Esophagus squamous epithelium (tissue), 5 donors: ENCODE measurements at regions not wholly inside any gene's neighbourhood (a gene's known extent, or its start where the extent isn't known, plus 50 kb on each side); places are given as distances from the start of the nearest gene placed in this dataset.

Source experiments
- DNase-seq: peaks from one replicate; lab custom pipeline; 2025; lab: John Stamatoyannopoulos, UW
- H3K27ac ChIP-seq, 4 donors: fragments of 200-600 bp; sonication (generic); one replicate each; pipeline ENCODE4 v1.5.1; 2016 to 2019; ENCODE audit warnings: mild to moderate bottlenecking in 1 of 4
- H3K27me3 ChIP-seq, 4 donors: fragments of 200-600 bp; sonication (generic); 1 replicate in 3 of 4; 2 replicates in 1 of 4; pipeline versions ENCODE4 v1.5.1 to v1.6.0; 2017 to 2021; ENCODE audit warnings: antibody characterized with exemption in 1 of 4
- H3K36me3 ChIP-seq, 3 donors: fragments of 200-600 bp; sonication (generic); one replicate each; pipeline ENCODE4 v1.5.1; 2016 to 2019
- H3K4me1 ChIP-seq, 3 donors: fragments of 200-600 bp; sonication (generic); one replicate each; pipeline ENCODE4 v1.5.1; 2017 to 2019
- H3K4me3 ChIP-seq, 4 donors: fragments of 200-600 bp; sonication (generic); 1 replicate in 3 of 4; 2 replicates in 1 of 4; pipeline ENCODE4 v1.5.1; 2016 to 2019; ENCODE audit warnings: mild to moderate bottlenecking in 2 of 4, moderate library complexity in 1 of 4
- H3K9me3 ChIP-seq, 3 donors: fragments of 200-600 bp; sonication (generic); one replicate each; pipeline ENCODE4 v1.5.1; 2016 to 2019
- CTCF ChIP-seq, 6 experiments: fragments of 450-650 bp in 4 of 6; fragments of 200-600 bp in 2 of 6; sonication (generic) in 2 of 6; IDR thresholded peaks; one replicate each; pipeline ENCODE4 v1.5.1; 2016 to 2019; ENCODE audit warnings: antibody characterized with exemption in 6 of 6, mild to moderate bottlenecking in 4 of 6, moderate library complexity in 4 of 6
- POLR2A ChIP-seq, 4 donors: fragments of 450-650 bp; IDR thresholded peaks; one replicate each; pipeline ENCODE4 v1.6.1; 2017; ENCODE audit warnings: antibody characterized with exemption in 4 of 4, mild to moderate bottlenecking in 4 of 4, moderate library complexity in 3 of 4
- WGBS, 2 donors: methylation state at CpG; one replicate each; pipeline ENCODE4 v1.1.5; 2018; 5-methylcytosine and 5-hydroxymethylcytosine counted together
- intact Hi-C: fragments of 100-400 bp; cut with DNase I; formaldehyde crosslinking; loops from one replicate; pipeline ENCODE4 v1.15.0; 2022
- donor health status: DM: yes; HTN: yes; CAD: no.

DNA sequence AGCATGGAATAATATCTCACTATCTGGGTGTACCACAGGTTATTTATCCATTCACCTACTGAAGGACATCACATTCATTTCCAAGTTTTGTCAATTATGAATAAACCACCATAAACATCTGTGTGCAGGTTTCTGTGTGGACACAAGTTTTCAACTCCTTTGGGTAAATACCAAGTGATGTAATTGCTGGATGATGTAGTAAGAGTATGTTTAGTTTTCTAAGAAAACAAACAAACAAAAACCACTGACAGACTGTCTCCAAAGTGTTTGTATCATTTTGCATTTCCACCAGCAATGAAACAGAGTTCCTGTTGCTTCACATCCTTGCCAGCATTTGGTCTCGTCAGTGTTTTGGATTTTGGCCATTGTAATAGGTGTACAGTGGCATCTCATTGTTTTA, 435.7 kb upstream of the PROX1 start:
- TF ChIP-seq POLR2A (IDR thresholded peaks at IDR 0.05) = no peak
- TF ChIP-seq CTCF (IDR thresholded peaks at IDR 0.05) = no peak
- no peaks in the 10 kb centered on the region for H3K27me3 ChIP-seq
- H3K27ac ChIP-seq = no peak overlapping the region
- H3K9me3 ChIP-seq = no peaks in the 10 kb centered on the region
- H3K36me3 ChIP-seq = no peaks in the 10 kb centered on the region
- H3K4me1 ChIP-seq = no peaks in the 10 kb centered on the region
- 67 to 72% methylated on average over 1 of the region's 1 CpG for WGBS, 2 donors
- intact Hi-C loops = no loop called here
- no peak overlapping the region for H3K4me3 ChIP-seq
- DNase-seq = no peak

- 83 to 89% methylated on average over 3 of the region's 3 CpGs for WGBS, 2 donors
- H3K4me3 ChIP-seq = no peak overlapping the region
- TF ChIP-seq POLR2A (IDR thresholded peaks at IDR 0.05) = no peak
- TF ChIP-seq CTCF (IDR thresholded peaks at IDR 0.05) = no peak
- no peak for DNase-seq
- H3K27ac ChIP-seq = no peak overlapping the region
- no peaks in the 10 kb centered on the region for H3K36me3 ChIP-seq
- H3K9me3 ChIP-seq = peaks cover 0 to 6% (median 0%) of the 10 kb centered on the region in 3 donors
- intact Hi-C loops = no loop called here
- H3K27me3 ChIP-seq = no peaks in the 10 kb centered on the region
- H3K4me1 ChIP-seq = no peaks in the 10 kb centered on the region
Measured at GRCh38 chr1:213560226-213560625, 427.5 kb upstream of the PROX1 start.

DNA sequence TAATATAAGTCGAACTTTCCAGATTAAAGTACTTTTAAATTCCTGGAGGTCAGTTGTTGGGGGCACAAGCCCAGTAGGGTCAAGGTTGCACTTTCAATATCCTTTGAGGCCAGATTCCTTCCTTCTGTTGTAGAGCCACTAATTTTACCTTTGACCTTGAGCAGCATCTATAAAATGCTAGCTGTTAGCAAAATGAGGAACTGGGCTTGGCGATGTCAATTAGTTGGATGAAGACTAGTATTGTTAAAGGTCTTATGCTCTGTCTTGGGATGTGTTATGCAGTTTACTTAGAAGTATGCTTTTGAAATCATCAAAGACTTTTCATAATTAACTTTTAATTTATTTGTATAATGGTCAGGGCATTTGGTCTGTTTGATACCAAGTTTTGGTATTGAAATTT, 425.9 kb upstream of the PROX1 start:
- intact Hi-C loops = no loop called here
- WGBS, 2 donors = 83 to 92% methylated on average over 2 of the region's 2 CpGs
- Histone ChIP-seq H3K27me3 (no peaks in the 10 kb centered on the region), H3K27ac (no peak overlapping the region), H3K4me3 (no peak overlapping the region), H3K4me1 (no peaks in the 10 kb centered on the region), H3K9me3 (peaks cover 0 to 6% (median 0%) of the 10 kb centered on the region in 3 donors), H3K36me3 (no peaks in the 10 kb centered on the region)
- no peak for DNase-seq
- no peak for TF ChIP-seq CTCF (IDR thresholded peaks at IDR 0.05)
- no peak for TF ChIP-seq POLR2A (IDR thresholded peaks at IDR 0.05)

DNA sequence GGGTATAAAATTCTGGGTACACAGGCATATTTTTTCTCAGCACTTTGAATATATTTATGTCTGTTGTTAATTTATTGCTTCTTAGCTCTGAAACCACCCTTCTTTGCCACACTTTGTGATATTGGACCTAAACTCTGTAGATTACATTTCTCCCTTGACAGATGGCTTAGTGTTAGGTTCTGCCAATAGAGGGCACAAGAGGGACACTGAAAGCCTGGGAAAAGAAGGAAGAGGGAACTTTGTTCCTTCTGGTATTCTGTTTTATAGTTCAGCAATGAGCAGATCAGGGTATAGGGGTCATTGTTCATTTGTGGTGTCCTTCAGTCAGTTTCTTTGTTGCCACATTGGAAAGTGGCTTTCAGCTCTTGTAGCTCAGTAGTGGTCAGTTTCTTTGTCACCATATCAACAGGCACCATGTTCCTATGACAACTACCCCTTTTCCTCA, 423.5 kb upstream of the PROX1 start:
- intact Hi-C loops = no loop called here
- no peaks in the 10 kb centered on the region for H3K4me1 ChIP-seq
- no peak for DNase-seq
- no peak for TF ChIP-seq POLR2A (IDR thresholded peaks at IDR 0.05)
- peak in 3 of 6 experiments; percentile 13 to 50 (median 26) for TF ChIP-seq CTCF (IDR thresholded peaks at IDR 0.05)
- H3K27ac ChIP-seq = no peak overlapping the region
- peaks cover 0 to 6% (median 0%) of the 10 kb centered on the region in 3 donors for H3K9me3 ChIP-seq
- no peaks in the 10 kb centered on the region for H3K27me3 ChIP-seq
- no peak overlapping the region for H3K4me3 ChIP-seq
- no peaks in the 10 kb centered on the region for H3K36me3 ChIP-seq

GRCh38 chr1:213568929-213569815, 418.6 kb upstream of the PROX1 start:
- Histone ChIP-seq H3K36me3 (no peaks in the 10 kb centered on the region), H3K9me3 (no peaks in the 10 kb centered on the region), H3K27me3 (no peaks in the 10 kb centered on the region), H3K4me1 (no peaks in the 10 kb centered on the region), H3K4me3 (no peak overlapping the region), H3K27ac (no peak overlapping the region)
- 53 to 56% methylated on average over 4 of the region's 4 CpGs for WGBS, 2 donors
- intact Hi-C loops = no loop called here
- TF ChIP-seq POLR2A (IDR thresholded peaks at IDR 0.05) = no peak
- TF ChIP-seq CTCF (IDR thresholded peaks at IDR 0.05) = no peak
- no peak for DNase-seq
